Activated T-helper 1 cell treated with anti-CD3 and anti-CD28 coated beads, Interleukin-12 subunit alpha, Interleukin-12 subunit beta, Interleukin-2, Interleukin-4 antibody, amounts not matched to agents 30 ng/mL and 10 ng/mL and 1 ng/mL, durations not matched to agents 14 hours and 24 hours and 36 hours (primary cell): ENCODE measurements at regions not wholly inside any gene's neighbourhood (a gene's known extent, or its start where the extent isn't known, plus 50 kb on each side); places are given as distances from the start of the nearest gene placed in this dataset.
A peak's percentile ranks its signal among the peaks of the same experiment; 100 is the strongest.

ENCODE experiments used
- DNase-seq: peaks from one replicate; pipeline ENCODE4 v3.0.0; 2021; ENCODE audit warnings: low spot score
- H3K27ac Mint-ChIP-seq: one replicate; pipeline ENCODE4 v1.8.0; 2021; ENCODE audit warnings: mild to moderate bottlenecking, mixed read lengths
- H3K27me3 Mint-ChIP-seq: one replicate; pipeline ENCODE4 v1.8.0; 2022; ENCODE audit warnings: mild to moderate bottlenecking, moderate library complexity, mixed read lengths; ENCODE audit not compliant: insufficient read depth
- H3K36me3 Mint-ChIP-seq: one replicate; pipeline ENCODE4 v1.8.0; 2021; ENCODE audit warnings: low read depth, mixed read lengths
- H3K4me1 Mint-ChIP-seq: one replicate; pipeline ENCODE4 v1.8.0; 2021; ENCODE audit warnings: low read depth, mixed read lengths
- H3K4me3 Mint-ChIP-seq: one replicate; pipeline ENCODE4 v1.8.0; 2021; ENCODE audit warnings: mild to moderate bottlenecking, moderate library complexity, mixed read lengths
- H3K9me3 Mint-ChIP-seq: one replicate; pipeline ENCODE4 v1.8.0; 2021; ENCODE audit warnings: mixed read lengths
- intact Hi-C: fragments of 100-400 bp; cut with micrococcal nuclease; formaldehyde crosslinking; loops from one replicate; pipeline ENCODE4 v1.15.1; 2024

- Mint-ChIP-seq H3K27me3 (peaks cover 28% of the 10 kb centered on the region), H3K27ac (no peak overlapping the region), H3K9me3 (no peaks in the 10 kb centered on the region), H3K36me3 (no peaks in the 10 kb centered on the region), H3K4me3 (no peak overlapping the region), H3K4me1 (peaks cover 14% of the 10 kb centered on the region)
- intact Hi-C loops, result no loop called here
- DNase-seq, result no peak
These were observed 97.7 kb upstream of the IER5L start for GRCh38 chr9:129275626-129276247.

- no peak for DNase-seq
- H3K27me3 Mint-ChIP-seq, result peaks cover 28% of the 10 kb centered on the region
- intact Hi-C loops, result no loop called here
- H3K9me3 Mint-ChIP-seq, result no peaks in the 10 kb centered on the region
- H3K36me3 Mint-ChIP-seq, result no peaks in the 10 kb centered on the region
- H3K4me3 Mint-ChIP-seq, result no peak overlapping the region
- H3K27ac Mint-ChIP-seq, result no peak overlapping the region
- peaks cover 24% of the 10 kb centered on the region for H3K4me1 Mint-ChIP-seq
These were observed 96.1 kb upstream of the IER5L start for GRCh38 chr9:129273941-129274684.

GRCh38 chr9:129273136-129273895, 95.3 kb upstream of the IER5L start:
- peaks cover 28% of the 10 kb centered on the region for H3K27me3 Mint-ChIP-seq
- no peak overlapping the region for H3K4me3 Mint-ChIP-seq
- H3K27ac Mint-ChIP-seq, result no peak overlapping the region
- no peak for DNase-seq
- peaks cover 29% of the 10 kb centered on the region for H3K4me1 Mint-ChIP-seq
- H3K9me3 Mint-ChIP-seq, result no peaks in the 10 kb centered on the region
- intact Hi-C loops, result no loop called here
- no peaks in the 10 kb centered on the region for H3K36me3 Mint-ChIP-seq

- DNase-seq, result no peak
- H3K36me3 Mint-ChIP-seq, result no peaks in the 10 kb centered on the region
- intact Hi-C loops, result no loop called here
- peak overlapping the region; percentile 40 for H3K27ac Mint-ChIP-seq
- no peak overlapping the region for H3K4me3 Mint-ChIP-seq
- peaks cover 26% of the 10 kb centered on the region for H3K27me3 Mint-ChIP-seq
- H3K9me3 Mint-ChIP-seq, result no peaks in the 10 kb centered on the region
- H3K4me1 Mint-ChIP-seq, result peaks cover 29% of the 10 kb centered on the region
These were observed 94.4 kb upstream of the IER5L start for GRCh38 chr9:129272348-129273025.

GRCh38 chr9:129270903-129271431, 92.9 kb upstream of the IER5L start:
- no peaks in the 10 kb centered on the region for H3K9me3 Mint-ChIP-seq
- peak overlapping the region; percentile 63 for H3K4me3 Mint-ChIP-seq
- no peak for DNase-seq
- intact Hi-C loops, result loop anchor here (1.0 to 2.0 kb wide), 2 partner anchors 34 to 36 kb away; no protein-coding TSS in a partner anchor
- H3K27me3 Mint-ChIP-seq, result peaks cover 14% of the 10 kb centered on the region
- H3K36me3 Mint-ChIP-seq, result no peaks in the 10 kb centered on the region
- peak overlapping the region; percentile 72 for H3K27ac Mint-ChIP-seq
- peaks cover 29% of the 10 kb centered on the region for H3K4me1 Mint-ChIP-seq

GRCh38 chr9:129270205-129270604, 92.1 kb upstream of the IER5L start:
- no peaks in the 10 kb centered on the region for H3K36me3 Mint-ChIP-seq
- peak; percentile 43 for DNase-seq
- peak overlapping the region; percentile 36 for H3K27ac Mint-ChIP-seq
- intact Hi-C loops, result loop anchor here (1.0 to 2.0 kb wide), 2 partner anchors 33 to 37 kb away; no protein-coding TSS in a partner anchor
- H3K4me3 Mint-ChIP-seq, result peak overlapping the region; percentile 63
- H3K9me3 Mint-ChIP-seq, result no peaks in the 10 kb centered on the region
- H3K27me3 Mint-ChIP-seq, result peaks cover 10% of the 10 kb centered on the region
- H3K4me1 Mint-ChIP-seq, result peaks cover 29% of the 10 kb centered on the region

- H3K9me3 Mint-ChIP-seq, result no peaks in the 10 kb centered on the region
- DNase-seq, result no peak
- peaks cover 1% of the 10 kb centered on the region for H3K27me3 Mint-ChIP-seq
- peaks cover 29% of the 10 kb centered on the region for H3K4me1 Mint-ChIP-seq
- H3K36me3 Mint-ChIP-seq, result no peaks in the 10 kb centered on the region
- intact Hi-C loops, result no loop called here
- H3K27ac Mint-ChIP-seq, result no peak overlapping the region
- no peak overlapping the region for H3K4me3 Mint-ChIP-seq
These were observed 89.1 kb upstream of the IER5L start for GRCh38 chr9:129267141-129267540.

GRCh38 chr9:129266536-129266935, 88.5 kb upstream of the IER5L start:
- intact Hi-C loops, result no loop called here
- Mint-ChIP-seq H3K36me3 (no peaks in the 10 kb centered on the region), H3K27me3 (peaks cover 2% of the 10 kb centered on the region), H3K4me1 (peaks cover 29% of the 10 kb centered on the region), H3K4me3 (no peak overlapping the region), H3K27ac (no peak overlapping the region), H3K9me3 (no peaks in the 10 kb centered on the region)
- no peak for DNase-seq

- intact Hi-C loops, result no loop called here
- peaks cover 5% of the 10 kb centered on the region for H3K27me3 Mint-ChIP-seq
- no peak for DNase-seq
- peaks cover 31% of the 10 kb centered on the region for H3K4me1 Mint-ChIP-seq
- no peak overlapping the region for H3K27ac Mint-ChIP-seq
- no peaks in the 10 kb centered on the region for H3K9me3 Mint-ChIP-seq
- H3K4me3 Mint-ChIP-seq, result no peak overlapping the region
- peaks cover 2% of the 10 kb centered on the region for H3K36me3 Mint-ChIP-seq
These were observed 86.3 kb upstream of the IER5L start for GRCh38 chr9:129264388-129264787.

- no peak for DNase-seq
- peaks cover 2% of the 10 kb centered on the region for H3K36me3 Mint-ChIP-seq
- peaks cover 6% of the 10 kb centered on the region for H3K27me3 Mint-ChIP-seq
- H3K4me1 Mint-ChIP-seq, result peaks cover 33% of the 10 kb centered on the region
- H3K4me3 Mint-ChIP-seq, result no peak overlapping the region
- intact Hi-C loops, result no loop called here
- H3K27ac Mint-ChIP-seq, result no peak overlapping the region
- no peaks in the 10 kb centered on the region for H3K9me3 Mint-ChIP-seq
These were observed 85.8 kb upstream of the IER5L start for GRCh38 chr9:129263836-129264235.

GRCh38 chr9:129262261-129262660, 84.2 kb upstream of the IER5L start:
- Mint-ChIP-seq H3K9me3 (no peaks in the 10 kb centered on the region), H3K27ac (no peak overlapping the region), H3K27me3 (peaks cover 9% of the 10 kb centered on the region), H3K4me1 (peaks cover 33% of the 10 kb centered on the region), H3K4me3 (no peak overlapping the region), H3K36me3 (peaks cover 2% of the 10 kb centered on the region)
- intact Hi-C loops, result no loop called here
- DNase-seq, result no peak

- no peaks in the 10 kb centered on the region for H3K9me3 Mint-ChIP-seq
- H3K27me3 Mint-ChIP-seq, result peaks cover 21% of the 10 kb centered on the region
- H3K36me3 Mint-ChIP-seq, result peaks cover 2% of the 10 kb centered on the region
- no peak for DNase-seq
- H3K4me1 Mint-ChIP-seq, result peaks cover 33% of the 10 kb centered on the region
- intact Hi-C loops, result loop anchor here (2.0 to 5.0 kb wide), 4 partner anchors 81 to 353 kb away; partner anchors contain the start of genes IER5L and MIGA2
- peak overlapping the region; percentile 71 for H3K4me3 Mint-ChIP-seq
- peak overlapping the region; percentile 8 for H3K27ac Mint-ChIP-seq
These were observed 81.3 kb upstream of the IER5L start for GRCh38 chr9:129259375-129259774.
